Kidney epithelial cell (primary cell): ENCODE measurements at regions not wholly inside any gene's neighbourhood (a gene's known extent, or its start where the extent isn't known, plus 50 kb on each side); places are given as distances from the start of the nearest gene placed in this dataset.

Source experiments
- DNase-seq: peaks from one replicate; pipeline ENCODE4 v3.0.0-alpha.2; 2010; ENCODE audit warnings: low read depth
- H3K27me3 ChIP-seq: 2 replicates; pipeline ENCODE4 v1.6.0; 2011; ENCODE audit warnings: low read length; ENCODE audit not compliant: control insufficient read depth, insufficient read depth
- H3K36me3 ChIP-seq: 2 replicates; pipeline ENCODE4 v1.5.1; 2011; ENCODE audit warnings: low read length; ENCODE audit not compliant: control insufficient read depth, insufficient read depth
- H3K4me3 ChIP-seq: 2 replicates; pipeline ENCODE4 v1.5.1; 2011; ENCODE audit warnings: low read depth, mild to moderate bottlenecking, control low read depth, low read length
- TF ChIP-seq, protein P1 (sequence below): IDR thresholded peaks from 2 replicates; pipeline ENCODE4 v1.5.1; 2011; ENCODE audit warnings: mild to moderate bottlenecking, moderate library complexity, low read length, control low read depth, inconsistent platforms; ENCODE audit not compliant: insufficient read depth, poor library complexity, severe bottlenecking

GRCh38 chr2:128958241-128958640 is 639.6 kb upstream of the HS6ST1 start:
- Histone ChIP-seq H3K4me3 (no peak overlapping the region), H3K27me3 (no peaks in the 10 kb centered on the region), H3K36me3 (no peaks in the 10 kb centered on the region)
- DNase-seq, result no peak
- TF ChIP-seq, protein P1, sequence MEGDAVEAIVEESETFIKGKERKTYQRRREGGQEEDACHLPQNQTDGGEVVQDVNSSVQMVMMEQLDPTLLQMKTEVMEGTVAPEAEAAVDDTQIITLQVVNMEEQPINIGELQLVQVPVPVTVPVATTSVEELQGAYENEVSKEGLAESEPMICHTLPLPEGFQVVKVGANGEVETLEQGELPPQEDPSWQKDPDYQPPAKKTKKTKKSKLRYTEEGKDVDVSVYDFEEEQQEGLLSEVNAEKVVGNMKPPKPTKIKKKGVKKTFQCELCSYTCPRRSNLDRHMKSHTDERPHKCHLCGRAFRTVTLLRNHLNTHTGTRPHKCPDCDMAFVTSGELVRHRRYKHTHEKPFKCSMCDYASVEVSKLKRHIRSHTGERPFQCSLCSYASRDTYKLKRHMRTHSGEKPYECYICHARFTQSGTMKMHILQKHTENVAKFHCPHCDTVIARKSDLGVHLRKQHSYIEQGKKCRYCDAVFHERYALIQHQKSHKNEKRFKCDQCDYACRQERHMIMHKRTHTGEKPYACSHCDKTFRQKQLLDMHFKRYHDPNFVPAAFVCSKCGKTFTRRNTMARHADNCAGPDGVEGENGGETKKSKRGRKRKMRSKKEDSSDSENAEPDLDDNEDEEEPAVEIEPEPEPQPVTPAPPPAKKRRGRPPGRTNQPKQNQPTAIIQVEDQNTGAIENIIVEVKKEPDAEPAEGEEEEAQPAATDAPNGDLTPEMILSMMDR, result no peak

- H3K27me3 ChIP-seq, result no peaks in the 10 kb centered on the region
- TF ChIP-seq, protein P1, result no peak
- DNase-seq, result no peak
Observed at GRCh38 chr2:128967646-128968045, 649.0 kb upstream of the HS6ST1 start.

GRCh38 chr2:128969374-128969773 is 650.7 kb upstream of the HS6ST1 start:
- DNase-seq, result no peak
- Histone ChIP-seq H3K4me3 (no peak overlapping the region), H3K36me3 (no peaks in the 10 kb centered on the region), H3K27me3 (no peaks in the 10 kb centered on the region)
- TF ChIP-seq, protein P1, result no peak

More at GRCh38 chr2:128967646-128968045, 649.0 kb upstream of the HS6ST1 start:
- no peak overlapping the region for H3K4me3 ChIP-seq
- no peaks in the 10 kb centered on the region for H3K36me3 ChIP-seq

GRCh38 chr2:128970332-128971116 is 651.9 kb upstream of the HS6ST1 start:
- Histone ChIP-seq H3K4me3 (no peak overlapping the region), H3K27me3 (no peaks in the 10 kb centered on the region), H3K36me3 (no peaks in the 10 kb centered on the region)
- TF ChIP-seq, protein P1, result no peak
- no peak for DNase-seq

DNA sequence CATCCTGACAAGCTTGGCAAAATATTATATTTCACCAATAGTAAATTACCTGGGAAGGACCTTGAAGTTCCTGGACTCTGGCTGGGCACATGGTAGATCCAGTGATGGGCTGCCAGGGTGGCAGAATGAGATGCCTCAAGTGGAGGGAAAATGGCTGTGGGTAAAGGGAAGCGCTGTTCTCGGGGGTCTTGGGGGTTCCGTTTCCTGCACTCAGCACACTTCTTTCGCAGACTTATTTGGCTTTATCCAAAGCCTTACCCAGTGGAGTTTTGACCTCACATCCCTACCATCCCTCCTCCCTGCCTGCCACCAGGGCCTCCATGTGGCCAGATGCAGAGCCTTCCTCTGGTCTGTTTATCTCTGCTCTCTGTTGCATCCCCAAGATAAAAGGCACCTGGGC is 654.9 kb upstream of the HS6ST1 start:
- no peak for DNase-seq
- H3K36me3 ChIP-seq, result no peaks in the 10 kb centered on the region
- TF ChIP-seq, protein P1, result no peak

DNA sequence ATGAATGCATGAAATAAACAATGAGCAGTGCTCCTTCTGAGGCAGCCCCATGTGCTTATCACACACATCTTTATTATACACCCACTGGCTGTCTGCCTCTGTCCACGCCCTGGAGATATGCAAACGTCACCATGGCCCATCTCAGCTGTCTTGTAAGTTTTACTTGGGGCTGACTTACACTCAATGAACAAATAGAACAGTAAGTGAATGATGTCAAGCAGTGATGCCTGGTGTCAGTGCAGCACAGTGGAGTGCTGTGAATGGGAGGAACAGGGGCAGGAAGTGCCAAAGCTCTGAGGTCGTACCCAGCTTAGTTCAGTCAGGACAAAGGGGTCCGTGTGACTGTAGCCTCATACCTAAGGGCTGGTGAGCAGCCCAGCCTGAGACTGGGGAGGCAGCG is 659.5 kb upstream of the HS6ST1 start:
- TF ChIP-seq, protein P1, result no peak
- no peaks in the 10 kb centered on the region for H3K27me3 ChIP-seq
- H3K36me3 ChIP-seq, result no peaks in the 10 kb centered on the region
- H3K4me3 ChIP-seq, result no peak overlapping the region
- DNase-seq, result no peak

More for the DNA sequence above, 654.9 kb upstream of the HS6ST1 start:
- Histone ChIP-seq H3K27me3 (no peaks in the 10 kb centered on the region), H3K4me3 (no peak overlapping the region)
